ENCODE measurements at regions not wholly inside any gene's neighbourhood (a gene's known extent, or its start where the extent isn't known, plus 50 kb on each side); places are given as distances from the start of the nearest gene placed in this dataset.

- TF ChIP-seq POLR2A (IDR thresholded peaks at IDR 0.05) (no peak), CTCF (IDR thresholded peaks at IDR 0.05) (no peak)
These were observed 123.3 kb upstream of the RCN1 start for GRCh38 chr11:31967404-31968130.
